SIG-M5 (cell line): ENCODE measurements at regions not wholly inside any gene's neighbourhood (a gene's known extent, or its start where the extent isn't known, plus 50 kb on each side); places are given as distances from the start of the nearest gene placed in this dataset.
"Not testable (repeated sequence)": the region's sequence is repeated elsewhere in the genome, so short reads cannot be mapped to it uniquely, and the experiment has no call there.

Source experiments
- DNase-seq: peaks from one replicate; lab custom pipeline; 2025; lab: John Stamatoyannopoulos, UW

DNA sequence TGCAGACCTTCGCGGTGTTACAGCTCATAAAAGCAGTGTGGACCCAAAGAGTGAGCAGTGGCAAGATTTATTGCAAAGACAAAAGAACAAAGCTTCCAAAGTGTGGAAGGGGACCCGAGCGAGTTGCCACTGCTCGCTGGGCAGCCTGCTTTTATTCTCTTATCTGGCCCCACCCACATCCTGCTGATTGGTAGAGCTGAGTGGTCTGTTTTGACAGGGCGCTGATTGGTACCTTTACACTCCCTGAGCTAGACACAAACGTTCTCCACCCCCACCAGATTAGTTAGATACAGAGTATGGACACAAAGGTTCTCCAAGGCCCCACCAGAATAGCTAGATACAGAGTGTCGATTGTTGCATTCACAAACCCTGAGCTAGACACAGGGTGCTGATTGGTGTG lies 156.2 kb upstream of the GIMD1 start:
- DNase-seq, result not testable (repeated sequence)

DNA sequence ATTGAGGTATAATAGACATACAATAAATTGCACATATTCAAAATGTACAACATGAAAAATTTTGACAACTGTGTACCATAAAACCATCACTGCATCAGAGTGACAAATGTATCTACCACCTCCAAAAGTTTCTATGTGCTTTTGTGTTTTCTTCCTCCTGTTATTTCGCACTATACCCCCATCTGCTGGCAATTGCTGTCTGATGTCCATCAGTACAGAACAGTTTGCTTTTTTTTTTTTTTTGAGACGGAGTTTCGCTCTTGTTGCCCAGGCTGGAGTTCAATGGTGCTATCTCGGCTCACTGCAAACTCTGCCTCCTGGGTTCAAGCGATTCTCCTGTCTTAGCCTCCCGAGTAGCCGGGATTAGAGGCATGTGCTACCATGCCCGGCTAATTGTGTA lies 154.3 kb upstream of the GIMD1 start:
- no peak for DNase-seq

DNA sequence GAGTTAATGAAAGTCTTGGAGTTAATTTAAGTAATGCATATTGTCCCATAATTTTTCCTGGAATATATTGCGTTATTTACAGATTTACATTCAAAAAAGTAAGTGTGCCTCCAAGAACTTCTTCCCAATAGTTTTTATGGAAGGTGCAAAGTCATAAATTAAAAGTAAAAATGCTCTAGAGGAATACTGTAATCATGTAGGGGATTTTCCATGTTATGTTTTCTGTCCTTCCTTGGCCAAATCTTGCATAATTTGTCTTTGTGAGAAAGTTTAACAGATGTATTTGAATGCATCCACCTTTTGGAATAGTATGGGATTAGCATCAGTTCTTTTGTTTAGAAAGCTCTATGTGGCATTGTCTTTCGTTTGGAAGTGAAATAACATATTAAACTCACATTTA lies 144.1 kb upstream of the GIMD1 start:
- no peak for DNase-seq

DNA sequence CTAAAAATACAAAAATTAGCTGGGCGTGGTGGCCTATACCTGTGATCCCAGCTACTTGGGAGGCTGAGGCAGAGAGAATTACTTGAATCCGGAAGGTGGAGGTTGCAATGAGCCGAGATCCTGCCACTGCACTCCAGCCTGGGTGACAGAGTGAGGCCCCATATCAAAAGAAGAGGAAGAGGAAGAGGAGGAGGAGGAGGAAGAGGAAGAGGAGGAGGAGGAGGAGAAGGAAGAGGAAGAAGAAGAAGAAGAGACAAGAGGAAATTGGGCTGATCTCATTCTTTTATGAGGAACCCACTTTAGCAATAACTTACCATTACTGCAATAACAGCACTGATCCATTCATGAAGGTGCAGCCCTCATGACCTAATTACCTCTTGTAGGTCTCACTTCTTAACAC lies 138.9 kb upstream of the GIMD1 start:
- DNase-seq, result no peak

DNA sequence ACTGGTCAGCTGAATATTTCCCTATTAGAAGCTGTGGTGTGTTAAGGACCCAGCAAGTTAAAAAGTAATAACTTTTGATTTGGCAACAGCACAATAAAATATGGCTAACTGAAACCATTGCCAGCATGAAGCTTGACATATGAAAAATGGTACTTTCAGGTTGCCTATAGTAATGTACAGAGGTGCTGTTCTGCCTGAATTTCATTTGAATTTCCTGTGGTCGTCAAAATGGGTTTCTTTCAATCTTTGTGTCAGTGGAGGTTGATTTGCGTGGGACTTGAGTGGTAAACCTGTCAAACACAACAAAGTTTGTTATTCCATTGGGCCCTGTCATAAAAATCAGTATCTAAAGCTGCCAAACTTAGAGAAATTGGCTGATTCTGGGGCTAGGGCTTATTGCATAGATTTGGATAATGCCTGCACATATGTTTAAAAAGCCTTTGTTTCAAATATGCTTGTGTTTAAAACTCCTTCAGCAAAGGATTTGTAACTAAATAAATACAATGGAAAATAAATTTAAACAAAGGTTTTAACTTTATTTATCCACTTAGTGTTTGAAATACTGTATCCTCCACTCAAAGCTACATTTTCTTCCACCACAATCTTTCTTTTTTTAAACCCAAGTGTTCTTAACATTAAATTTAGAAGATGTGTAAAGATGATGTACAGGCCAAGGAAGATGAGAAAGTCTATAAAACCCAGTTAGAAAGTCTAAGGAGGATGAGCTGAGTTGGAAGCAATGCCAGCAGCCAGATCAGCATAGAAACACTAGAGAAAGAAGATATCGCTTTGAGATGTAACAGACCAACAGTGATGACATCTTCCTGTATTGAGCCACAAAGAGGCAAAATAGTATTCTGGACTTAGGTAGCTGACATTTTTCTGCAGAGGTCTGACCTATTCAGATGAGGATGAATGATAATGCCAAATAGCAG lies 134.8 kb upstream of the GIMD1 start:
- no peak for DNase-seq

DNA sequence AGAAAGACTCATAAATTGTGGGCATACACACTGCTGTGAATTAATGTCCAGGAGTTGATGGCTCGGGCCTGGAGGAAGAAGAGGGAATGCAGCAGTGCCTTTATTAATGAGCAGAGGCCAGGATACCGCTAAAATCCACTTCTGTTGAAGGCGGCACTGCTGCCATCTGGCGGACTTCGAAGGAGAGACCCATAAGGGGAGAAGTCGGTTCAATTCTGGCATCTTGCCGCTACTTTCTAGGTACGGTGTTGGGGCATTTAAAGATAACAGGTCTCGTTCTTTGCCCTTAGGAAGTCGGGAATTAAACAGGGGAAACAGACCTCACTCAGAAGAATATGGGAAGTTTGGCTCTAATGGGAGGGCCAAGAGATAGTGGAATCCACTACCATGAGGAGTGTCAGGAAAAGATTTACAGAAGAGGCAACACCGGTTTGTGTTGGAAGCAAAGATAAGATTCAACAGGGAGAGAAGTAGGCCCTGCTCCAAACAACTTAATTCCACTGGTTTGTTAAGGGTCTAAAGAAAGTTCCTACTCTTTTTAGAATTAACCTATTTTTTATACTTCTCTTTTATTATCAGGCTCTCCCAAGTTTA lies 133.6 kb upstream of the GIMD1 start:
- no peak for DNase-seq

DNA sequence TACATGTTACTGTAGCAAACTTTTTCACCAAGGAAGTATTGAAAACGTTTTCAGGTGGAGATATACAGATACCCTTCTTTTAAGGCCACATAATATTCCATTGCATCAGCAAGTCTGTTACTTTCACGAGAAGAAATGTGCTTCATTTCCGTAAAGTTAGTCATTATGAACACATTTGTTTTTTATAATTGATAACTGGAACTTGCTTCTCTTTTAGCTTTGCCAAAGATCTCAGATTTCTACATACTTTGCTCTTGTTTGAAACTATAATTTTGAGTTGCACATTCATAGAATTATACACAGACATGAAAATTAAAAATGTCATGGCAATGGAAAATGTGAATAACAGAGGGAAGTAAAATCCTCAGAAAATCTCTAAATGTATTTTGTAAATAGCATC lies 128.7 kb upstream of the GIMD1 start:
- no peak for DNase-seq

DNA sequence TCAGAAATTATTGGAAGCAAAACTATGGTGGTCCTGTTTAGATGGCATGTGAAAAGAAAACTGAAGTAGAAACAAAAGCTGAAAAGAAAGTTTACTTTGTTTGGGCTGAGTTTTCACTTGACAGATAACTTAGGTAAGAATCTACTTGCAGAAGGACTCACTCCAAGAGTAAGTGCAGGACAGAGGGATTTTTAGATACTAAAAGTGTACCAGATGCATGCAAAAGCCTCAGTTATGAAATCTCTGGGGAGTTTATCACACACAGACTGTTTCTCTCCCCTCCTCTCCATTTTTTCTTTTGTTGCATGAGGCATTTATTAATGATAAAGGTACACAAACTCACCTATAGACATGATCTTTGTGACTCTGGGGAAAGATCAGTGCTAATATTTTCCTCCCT lies 127.5 kb upstream of the GIMD1 start:
- no peak for DNase-seq

DNA sequence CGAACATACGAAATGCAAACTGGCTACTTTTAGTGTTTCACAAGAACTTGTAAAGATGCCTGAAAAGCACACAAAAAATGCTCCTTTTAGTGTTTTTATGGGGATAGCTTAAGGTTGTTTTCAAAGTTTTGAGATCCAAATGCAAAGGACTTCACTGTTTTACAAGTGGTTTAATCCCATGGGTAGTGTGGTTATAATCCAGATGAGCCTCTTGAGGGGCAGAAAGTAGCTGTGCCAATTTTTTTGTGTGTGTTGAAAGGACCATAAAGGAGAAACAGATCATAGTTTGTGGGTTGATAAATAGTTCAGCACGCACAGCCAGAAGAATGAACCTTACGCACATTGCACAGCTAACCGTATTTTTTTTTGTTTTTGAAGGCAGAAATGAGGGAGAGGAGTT lies 126.9 kb upstream of the GIMD1 start:
- DNase-seq, result no peak

DNA sequence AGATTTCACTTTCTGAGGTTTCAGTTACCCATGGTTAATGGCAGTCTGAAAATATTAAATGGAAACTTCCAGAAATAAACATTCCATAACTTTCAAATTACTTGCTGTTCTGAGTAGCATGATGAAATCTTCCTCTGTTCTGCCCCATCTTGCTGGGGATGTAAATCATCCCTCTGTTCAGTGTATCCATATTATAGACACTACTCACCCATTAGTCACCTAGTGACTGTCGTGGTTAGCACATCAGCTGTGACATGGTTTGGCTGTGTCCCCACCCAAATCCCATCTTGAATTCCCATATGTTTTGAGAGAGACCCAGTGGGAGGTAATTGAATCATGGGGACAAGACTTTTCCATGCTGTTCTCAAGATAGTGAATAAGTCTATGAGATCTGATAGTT lies 125.5 kb upstream of the GIMD1 start:
- no peak for DNase-seq

DNA sequence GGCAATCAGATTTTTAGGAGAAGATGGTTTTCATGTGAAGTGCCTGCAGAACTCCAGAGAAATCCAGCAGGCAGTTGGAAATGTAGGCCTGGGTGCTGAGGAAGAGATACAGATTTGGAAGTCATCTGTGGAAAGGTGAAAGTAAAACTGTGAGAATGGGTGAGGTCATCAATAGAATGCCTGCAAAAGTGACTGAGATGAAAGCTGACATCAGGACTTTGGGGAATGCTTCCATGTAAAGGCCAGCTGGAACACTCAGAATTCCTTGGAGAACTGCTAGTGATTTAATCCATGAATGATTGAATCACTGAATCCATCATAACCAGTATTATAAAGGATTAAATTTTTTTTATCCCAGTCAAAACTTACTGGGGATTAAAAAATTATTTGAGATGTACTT lies 124.5 kb upstream of the GIMD1 start:
- no peak for DNase-seq

DNA sequence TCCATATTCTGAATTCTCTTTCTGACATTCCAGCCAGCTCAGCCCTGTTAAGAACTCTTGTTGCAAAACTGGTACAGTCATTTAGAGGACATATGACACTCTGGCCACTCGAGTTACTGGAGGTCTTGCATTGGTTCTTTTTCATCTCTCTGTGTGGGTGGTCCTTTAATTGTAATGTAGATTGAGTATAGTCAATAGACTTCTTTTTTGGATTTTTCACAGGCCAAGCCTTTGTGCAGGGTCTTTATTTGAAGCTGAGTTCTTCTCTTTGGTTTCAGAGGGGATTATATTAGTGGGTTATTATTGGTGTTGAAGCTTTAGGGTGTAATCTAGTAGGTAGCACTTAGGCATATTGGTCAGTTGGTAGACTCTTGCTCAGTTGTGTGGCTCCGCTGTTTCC lies 118.0 kb upstream of the GIMD1 start:
- no peak for DNase-seq

DNA sequence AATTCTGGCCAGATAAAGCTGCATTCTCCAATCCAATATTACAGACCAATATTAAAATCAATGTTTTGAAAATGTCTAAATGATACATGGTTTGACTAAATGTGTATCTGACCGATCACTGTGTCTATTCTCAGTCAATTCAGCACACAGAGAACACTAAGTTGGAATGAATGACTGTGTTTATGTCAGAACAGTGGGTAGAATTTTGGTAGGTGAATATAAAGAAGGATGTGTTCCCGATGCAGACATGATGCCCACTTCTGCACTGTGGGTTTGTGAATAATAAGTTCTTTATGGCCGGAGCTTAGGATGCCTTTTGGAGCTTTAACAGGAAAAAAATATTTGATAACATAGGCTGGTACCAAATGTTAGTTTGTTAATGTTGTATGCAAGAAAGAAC lies 113.2 kb upstream of the GIMD1 start:
- no peak for DNase-seq

DNA sequence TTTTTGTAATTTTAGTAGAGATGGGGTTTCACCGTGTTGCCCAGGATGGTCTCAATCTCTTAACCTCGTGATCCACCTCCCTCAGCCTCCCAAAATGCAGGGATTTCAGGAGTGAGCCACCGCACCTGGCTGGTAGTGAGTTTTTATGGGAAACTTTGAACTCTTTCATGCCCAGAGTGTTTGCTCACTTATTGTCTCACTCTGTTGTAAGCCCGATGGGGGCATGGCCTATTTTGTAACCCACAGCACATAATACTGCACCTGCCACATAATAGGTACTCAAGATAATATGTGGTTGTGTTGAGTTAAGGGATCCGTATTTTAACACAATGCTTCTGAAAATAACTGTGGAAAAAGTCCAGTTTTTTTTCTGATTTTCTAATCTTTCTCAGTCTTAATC lies 109.6 kb upstream of the GIMD1 start:
- no peak for DNase-seq

DNA sequence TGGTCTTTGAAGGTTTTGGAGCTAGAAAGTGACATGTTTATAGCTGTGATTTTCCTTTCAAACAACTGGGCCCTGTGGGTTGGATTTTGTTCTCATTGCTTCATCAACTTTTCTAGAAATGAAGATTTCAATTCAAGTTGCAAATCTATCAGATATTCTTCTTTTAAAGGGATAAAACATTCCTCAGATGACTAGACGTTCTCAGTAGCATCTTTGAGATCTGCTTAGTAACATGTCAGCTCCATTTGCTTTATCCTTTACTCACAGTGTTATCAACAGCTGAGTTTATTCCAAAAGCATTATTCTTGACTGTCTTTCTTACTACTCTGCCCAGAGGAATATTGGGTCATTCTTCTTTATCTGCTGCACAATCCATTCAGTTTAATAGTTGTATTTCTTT lies 108.2 kb upstream of the GIMD1 start:
- DNase-seq, result no peak

DNA sequence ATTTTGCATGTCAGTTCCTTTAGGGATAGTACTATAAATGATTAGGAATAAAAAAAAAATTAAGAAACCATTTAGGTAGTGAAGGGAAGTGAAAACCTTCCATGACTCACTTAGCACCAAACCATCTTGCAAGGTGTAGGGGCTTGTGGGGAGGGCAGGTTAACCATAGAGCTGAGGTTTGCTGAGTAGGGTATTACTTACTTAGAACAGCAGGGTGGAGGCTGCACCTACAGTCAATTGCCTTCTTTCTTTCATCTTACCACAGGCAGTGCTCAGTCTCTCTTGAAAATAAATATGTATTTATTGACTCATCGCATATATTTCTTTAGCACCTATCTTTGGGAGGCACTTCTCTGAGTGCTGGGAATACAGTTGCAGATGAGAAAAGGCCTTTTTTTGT lies 104.9 kb upstream of the GIMD1 start:
- DNase-seq, result no peak

DNA sequence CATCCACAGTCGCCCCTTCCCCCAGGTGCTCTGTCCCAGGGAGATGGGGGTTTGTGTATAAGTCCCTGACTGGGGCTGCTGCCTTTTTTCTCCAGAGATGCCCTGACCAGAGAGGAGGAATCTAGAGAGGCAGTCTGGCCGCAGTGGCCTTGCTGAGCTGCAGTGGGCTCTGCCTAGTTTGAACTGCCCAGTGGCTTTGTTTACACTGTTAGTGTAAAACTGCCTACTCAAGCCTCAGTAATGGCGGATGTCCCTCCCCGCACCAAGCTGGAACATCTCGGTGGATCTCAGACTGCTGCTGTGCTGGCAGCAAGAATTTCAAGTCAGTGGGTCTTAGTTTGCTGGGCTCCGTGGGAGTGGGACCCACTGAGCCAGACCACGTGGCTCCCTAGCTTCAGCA lies 102.6 kb upstream of the GIMD1 start:
- no peak for DNase-seq

DNA sequence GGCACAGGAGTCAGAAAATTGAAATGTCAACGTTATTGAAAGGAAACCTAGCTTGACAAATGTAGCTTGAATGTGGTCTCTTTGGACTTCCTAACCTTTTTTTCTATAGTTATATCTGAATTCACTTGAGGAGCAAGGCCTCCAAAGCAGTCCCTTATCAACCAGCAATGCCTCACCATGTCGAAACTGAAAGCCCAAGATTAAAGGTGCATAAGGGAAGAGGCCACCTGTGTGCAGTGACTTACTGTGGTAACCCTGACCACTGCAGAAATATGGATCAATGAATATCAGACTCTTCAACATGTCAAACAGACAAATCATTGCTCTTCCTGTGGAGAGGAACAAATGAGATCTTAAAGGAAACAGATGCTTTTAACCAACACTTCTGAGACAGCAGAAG lies 95.0 kb upstream of the GIMD1 start:
- no peak for DNase-seq

DNA sequence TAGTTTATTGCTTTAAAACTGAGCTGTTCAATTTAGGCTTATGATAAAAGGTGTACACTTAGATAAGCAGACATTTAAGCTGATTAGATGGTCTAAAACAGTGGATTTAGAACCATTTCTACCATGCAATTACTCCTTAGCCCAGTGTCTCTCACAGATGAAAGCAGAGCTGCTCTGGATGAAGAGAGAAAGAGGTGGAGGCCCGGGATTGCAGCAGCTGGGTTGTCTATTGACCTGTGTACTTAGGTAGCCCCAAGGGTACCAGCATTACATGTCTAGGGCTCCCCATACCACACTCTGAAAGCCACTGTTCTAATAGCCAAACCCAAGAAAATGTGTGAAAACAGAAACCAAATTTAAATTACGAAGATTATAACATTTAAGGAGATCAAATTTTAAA lies 86.0 kb upstream of the GIMD1 start:
- no peak for DNase-seq

DNA sequence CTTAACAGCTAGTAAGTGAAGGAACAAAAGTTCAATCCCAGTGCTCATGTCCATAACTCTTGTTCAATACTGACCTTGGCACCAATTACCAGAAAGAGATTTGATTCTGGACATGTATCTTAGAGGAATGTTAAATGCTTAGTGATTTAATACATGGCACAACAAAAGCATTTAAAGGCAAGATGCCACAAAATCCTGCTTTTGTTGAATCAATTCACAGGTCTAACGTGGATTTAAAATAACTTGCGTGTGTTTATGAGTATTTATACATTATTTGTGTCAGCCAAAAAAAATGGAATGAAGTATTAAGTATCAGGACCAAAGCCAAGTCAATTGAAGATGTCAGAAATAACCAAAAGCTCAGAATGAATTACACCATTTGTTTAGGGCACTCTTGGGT lies 85.4 kb upstream of the GIMD1 start:
- DNase-seq, result no peak

DNA sequence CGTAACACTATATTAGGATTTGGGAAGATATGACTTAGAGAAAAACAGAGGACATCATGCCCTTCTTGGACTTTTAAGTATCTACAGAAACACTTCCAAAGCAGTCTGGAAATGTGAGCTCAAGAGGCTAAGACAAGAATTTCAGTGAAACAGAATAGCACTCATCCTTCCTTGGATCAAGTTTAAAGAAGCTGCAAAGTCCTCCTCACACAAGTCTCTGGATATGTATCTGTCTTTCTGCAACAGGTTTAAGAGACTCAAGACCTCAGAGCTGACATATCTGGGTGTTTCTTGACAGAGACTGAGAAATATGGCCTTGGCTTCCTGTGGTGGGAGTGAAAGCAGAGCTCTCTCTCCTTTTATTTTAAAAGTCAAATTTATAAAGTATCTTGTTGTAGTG lies 82.5 kb upstream of the GIMD1 start:
- no peak for DNase-seq

DNA sequence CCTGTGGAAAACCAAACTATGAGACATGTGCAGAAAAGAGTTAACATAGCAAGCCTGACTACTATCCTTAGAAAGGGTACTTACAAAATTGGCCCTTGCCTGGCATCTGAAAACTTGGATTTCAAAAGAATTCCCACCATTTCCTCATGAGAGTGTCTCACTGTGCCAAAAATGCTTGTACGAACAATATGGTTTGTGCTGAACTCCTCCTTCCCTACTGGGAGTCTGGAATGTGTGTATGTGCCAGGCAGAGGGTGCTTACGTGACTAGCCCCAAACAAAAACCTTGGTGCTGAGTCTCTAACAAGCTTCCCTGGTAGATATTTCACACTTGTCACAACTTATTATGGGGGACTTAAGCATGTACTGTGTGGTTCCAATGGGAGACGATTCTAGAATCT lies 81.7 kb upstream of the GIMD1 start:
- DNase-seq, result no peak

DNA sequence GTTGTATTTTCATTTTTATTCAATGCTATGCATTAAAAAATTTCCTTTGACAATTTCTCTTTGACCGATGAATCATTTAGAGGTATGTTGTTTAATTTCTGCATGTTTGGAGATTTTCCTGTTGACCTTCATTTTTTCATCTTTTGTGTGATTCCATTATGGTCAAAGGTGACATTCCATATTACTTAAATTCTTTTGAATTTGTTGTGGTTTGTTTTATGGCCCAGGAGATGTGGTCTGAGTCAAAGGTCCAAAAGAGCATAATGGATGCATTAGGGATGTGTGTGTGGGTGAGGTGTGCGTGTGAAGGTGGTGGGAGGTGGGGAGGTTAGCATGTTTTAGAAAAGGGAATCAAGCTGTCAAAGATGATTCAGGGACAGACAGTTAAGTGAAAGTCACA lies 76.0 kb upstream of the GIMD1 start:
- DNase-seq, result no peak

DNA sequence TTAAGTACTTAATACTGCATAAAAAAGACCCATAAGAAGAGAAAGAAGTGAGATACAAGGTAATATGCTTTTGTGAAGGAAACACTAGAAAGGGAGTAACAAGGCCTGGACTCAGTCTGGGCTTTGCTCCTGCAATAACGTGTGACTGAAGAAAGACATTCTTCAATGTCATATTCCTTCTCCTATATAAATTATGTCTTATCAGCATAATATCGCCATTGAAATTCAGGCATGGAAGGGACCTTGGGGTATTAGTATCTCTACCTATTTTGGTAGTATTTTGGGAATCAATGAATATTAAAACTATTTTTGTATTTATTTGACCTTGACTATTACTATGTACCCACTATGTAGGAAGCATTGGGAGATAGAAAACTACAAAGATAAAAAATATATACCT lies 62.2 kb upstream of the GIMD1 start:
- no peak for DNase-seq
